GM21786 (cell line): ENCODE measurements at regions not wholly inside any gene's neighbourhood (a gene's known extent, or its start where the extent isn't known, plus 50 kb on each side); places are given as distances from the start of the nearest gene placed in this dataset.
"Not testable (repeated sequence)": the region's sequence is repeated elsewhere in the genome, so short reads cannot be mapped to it uniquely, and the experiment has no call there.

Experiments used
- ATAC-seq: cut with Tn5 transposase; IDR thresholded peaks from one replicate; pipeline ENCODE4 v1.9.1; 2021; ENCODE audit not compliant: unreplicated experiment

DNA sequence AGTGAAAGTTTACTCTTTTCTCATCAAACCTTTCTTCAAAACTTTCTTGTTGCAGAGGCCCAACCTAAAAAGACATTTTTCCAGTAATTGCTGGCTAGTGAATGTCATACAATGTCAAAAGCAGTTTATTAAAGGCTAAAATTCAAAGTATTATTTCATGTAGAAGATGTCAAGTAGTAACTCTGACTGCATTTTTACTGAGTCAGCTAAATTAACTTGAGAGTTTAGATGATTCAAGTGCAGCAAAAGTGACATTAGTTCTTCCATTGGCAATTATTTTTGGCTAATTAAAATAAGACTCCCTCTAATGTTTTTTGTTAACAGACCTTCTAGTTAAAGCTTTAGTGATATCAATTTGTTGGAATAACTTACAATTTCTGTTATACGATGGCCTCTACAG, 1438.5 kb downstream of the GRIK2 start:
- no peak for ATAC-seq

DNA sequence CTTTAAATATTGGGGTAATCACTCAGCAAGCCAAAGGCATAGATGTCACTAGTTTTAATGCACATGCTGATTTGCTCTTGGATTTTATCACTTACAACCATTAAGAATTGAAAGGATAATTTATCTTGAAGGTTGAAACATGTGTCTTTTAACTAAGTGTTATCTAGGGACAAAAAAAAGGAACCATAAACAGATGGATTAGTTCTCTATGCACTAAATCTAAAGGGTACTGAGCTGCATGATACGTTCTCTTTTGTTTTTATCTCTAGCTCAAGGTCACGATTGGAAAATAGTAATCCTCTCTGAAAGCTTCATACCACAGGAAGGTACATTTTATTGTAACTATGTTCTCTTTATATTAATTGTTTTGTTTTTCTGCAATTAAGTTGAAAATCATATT, 1426.6 kb downstream of the GRIK2 start:
- ATAC-seq: no peak

DNA sequence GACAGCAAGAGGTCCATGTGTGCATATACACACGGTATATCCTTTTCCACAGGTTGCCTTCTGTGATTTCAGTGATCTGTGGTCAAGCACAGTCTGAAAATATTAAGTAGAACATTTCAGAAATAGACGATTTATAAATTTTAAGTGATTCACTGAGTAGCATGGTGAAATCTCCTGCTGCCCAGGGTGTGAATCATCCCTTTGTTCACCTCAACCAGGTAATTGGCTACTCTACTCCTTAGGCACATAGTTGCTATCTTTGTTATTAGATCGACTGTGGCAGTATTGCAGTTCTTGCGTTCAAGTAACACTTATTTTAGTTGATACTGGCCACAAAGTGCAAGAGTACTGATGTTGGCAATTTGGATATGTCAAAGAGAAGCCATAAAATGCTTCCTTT, 1421.7 kb downstream of the GRIK2 start:
- no peak for ATAC-seq

DNA sequence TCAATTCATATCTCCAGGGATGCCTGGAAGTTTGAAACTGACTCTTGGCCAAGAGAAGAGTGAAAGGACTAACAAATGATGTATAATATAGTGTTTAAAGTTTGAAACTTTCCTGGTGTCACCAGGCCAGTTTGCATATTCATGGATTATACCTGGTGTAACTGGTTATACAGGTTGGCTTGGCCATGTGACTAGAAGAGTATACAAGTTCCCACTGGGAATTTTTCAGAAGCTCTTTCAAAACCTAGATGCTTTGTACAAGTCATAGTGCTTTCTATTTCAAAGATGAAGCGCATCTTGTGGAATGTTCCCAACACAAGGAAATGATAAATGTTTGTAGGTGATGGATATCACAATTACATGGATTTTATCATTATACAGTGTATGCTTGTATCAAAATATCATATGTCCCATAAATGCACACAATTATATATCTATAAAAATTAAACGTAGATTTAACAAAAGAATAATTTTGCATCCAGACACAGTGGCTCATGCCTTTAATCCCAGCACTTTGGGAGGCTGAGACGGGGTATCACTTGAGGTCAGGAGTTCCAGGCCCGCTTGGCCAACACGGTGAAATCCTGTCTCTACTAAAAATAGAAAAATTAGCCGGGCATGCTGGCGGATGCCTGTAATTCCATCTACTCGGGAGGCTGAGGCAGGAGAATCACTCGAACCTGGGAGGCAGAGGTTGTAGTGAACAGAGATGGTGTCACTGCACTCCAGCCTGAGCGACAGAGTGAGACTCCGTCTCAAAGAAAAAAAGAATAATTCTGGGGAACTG, 1420.2 kb downstream of the GRIK2 start:
- no peak for ATAC-seq

DNA sequence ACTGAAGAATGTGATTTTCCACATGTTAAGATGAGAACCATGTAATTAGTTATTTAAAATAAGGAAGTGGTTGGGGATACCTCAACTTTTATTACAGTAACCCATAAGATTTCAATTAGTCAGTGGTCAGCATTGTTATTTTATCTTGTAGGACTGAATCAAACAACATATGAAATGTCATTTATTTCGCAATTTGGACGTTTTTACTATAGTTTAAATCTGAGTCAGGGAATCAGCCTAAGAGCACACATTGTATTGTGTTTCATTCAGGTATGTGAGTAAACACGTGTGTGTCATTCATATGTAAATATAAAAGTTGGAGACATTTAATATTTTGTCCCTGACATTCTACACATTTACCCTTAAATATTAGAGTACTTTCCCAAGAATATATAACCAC, 1418.7 kb downstream of the GRIK2 start:
- ATAC-seq: no peak

DNA sequence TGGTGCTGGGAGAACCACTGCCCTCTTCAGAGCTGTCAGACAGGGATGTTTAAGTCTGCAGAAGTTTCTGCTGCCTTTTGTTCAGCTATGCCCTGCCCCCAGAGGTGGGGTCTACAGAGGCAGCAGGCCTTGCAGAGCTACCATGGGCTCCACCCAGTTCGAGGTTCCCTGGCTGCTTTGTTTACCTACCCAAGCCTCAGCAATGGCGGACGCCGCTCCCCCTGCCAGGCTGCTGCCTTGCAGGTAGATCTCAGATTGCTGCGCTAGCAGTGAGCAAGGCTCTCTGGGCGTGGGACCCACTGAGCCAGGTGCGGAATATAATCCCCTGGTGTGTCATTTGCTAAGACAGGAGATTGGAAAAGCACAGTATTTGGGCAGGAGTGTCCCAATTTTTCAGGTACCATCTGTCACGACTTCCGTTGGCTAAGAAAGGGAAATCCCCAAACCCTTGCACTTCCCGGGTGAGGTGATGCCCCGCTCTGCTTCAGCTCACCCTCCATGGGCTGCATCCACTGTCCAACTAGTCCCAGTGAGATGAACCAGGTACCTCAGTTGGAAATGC, 1415.5 kb downstream of the GRIK2 start:
- ATAC-seq: not testable (repeated sequence)

DNA sequence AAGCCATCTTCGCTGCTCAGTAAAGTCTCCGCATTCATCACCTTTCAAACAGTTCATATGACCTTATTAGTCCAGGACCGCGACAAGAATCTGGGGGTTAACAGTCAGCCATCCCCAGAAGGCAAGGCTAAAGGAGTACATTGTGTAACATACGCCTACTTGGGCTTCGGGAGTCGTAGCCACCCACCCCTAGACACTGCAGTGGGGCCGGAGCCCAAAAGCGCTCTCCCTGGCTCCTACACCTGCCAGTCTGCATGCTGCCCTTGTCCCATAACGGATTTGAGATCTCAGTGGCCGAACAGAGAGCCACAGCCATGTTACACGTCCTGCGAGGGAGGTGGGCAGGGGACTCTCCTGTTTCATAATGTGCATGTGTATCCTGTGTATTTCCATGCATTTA, 1405.5 kb downstream of the GRIK2 start:
- no peak for ATAC-seq

DNA sequence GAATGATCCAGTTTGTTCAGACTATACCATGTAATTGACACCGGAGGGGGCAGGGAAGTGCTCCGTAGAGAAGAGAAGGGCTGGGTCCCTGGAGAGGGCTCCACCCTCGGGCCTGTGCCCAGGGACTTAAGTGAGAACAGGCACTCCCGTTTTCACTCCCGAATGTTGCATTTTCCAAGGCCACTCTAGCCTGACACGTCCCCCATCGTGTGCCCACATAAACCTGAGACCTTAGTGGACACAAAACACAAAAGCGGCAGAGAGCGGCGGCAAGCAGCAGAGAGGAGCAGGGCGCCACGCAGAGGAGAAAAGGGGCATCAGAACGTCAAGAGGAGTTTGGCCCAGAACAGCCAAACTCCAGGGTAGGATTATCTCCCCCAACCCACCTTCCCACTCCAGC, 1405.1 kb downstream of the GRIK2 start:
- no peak for ATAC-seq

DNA sequence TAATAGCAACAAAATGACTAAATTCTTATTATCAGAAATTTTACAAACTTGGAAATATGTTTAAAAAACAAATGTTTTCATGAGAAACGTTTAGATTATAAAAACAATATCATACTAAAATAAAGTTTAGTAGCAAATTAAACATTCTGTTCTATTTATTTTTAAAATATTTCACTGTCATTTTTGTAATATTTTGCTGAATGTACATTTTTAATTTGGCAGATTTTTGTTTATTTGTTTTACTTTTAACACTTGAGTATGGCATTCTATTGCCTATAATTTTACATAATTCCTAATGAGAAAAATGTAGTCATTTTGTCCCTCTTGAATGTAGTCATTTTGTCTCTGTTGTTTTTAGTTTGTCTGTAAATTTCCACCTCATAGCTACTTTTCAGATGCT, 1400.2 kb downstream of the GRIK2 start:
- no peak for ATAC-seq

DNA sequence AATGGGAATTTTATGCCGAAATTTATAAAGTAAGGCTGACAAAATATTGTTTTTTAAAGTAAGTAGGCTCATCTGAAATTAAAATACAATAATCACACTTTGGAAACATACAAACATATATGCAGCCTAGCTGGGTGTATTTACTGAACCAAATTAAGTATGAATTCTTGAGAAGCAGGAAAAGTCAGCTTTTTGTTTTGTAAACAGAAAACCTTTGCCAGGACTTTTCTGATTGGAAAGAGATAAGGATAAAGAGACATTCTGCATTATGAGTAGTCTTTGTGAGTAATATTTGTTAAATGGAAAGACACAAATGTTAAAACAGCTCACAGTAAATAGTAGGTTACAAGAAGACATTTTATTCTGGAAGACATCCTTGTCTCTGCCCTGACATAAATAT, 1380.8 kb downstream of the GRIK2 start:
- no peak for ATAC-seq

DNA sequence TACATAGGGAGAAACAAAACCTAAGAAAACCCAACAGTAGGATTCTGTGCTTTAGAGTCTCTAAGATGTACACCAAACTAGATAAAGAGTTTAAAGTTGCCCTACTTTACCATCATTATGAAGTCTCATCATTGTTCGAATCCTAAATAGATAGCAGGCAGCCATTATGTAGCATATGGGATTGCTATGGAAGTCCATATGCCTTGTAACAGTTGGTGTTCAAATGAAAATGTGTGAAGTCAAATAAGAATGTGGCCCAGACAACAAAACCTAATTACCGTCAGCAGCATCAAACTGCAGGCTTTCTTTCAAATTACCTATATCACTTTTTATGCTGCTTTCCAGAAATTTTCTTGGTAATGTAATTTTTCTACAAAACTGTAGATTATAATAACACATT, 1380.1 kb downstream of the GRIK2 start:
- no peak for ATAC-seq

DNA sequence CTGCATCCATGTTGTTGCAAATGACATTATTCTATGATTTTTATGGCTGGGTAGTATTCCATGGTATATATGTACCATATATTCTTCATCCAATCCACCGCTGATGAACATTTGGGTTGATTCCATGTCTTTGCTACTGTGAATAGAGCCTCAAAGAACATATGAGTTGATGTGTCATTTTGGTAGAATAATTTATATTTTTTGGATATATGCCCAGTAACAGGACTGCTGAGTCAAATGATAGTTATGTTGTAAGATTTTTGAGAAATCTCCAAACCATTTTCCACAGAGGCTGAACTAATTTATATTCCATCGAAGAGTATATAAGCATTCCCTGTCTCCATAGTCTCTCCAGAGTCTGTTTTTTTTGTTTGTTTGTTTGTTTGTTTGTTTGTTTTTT, 1373.5 kb downstream of the GRIK2 start:
- no peak for ATAC-seq

DNA sequence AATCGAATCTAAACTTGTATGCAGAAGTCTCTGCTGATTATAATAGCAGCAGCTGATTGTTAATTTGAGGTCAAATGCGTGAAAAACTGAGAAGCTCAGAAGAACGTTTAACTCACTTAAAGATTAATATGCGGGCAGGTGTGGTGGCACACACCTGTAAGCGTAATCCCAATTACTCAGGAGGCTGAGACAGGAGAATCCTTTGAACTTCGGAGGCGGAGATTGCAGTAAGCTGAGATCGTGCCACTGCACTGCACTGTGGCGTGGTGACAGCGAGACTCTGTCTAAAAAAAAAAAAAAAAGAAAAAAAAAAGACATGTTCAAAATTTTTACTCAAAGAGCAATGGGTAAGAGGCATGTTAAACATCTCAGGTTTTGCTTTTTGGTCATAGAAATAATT, 1370.8 kb downstream of the GRIK2 start:
- no peak for ATAC-seq

DNA sequence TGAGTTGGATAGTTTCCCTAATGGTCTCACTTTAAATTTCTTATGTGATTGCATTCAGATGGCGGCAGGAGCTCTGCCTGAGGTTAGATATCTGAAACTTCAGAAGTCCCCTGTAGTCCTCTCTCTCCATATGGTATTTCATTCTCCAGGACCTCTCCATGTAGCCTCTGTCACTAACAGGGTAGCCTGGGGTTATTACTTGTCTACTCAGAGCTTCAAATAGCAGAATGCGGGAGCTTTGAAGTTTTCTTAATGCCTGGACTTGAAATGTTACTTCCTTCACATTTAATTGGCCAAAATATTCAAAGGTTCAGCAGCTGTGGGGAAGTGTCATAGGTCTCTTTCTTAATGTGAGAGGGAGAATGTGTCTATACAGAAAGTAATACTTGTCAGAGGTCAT, 1370.4 kb downstream of the GRIK2 start:
- ATAC-seq: no peak

DNA sequence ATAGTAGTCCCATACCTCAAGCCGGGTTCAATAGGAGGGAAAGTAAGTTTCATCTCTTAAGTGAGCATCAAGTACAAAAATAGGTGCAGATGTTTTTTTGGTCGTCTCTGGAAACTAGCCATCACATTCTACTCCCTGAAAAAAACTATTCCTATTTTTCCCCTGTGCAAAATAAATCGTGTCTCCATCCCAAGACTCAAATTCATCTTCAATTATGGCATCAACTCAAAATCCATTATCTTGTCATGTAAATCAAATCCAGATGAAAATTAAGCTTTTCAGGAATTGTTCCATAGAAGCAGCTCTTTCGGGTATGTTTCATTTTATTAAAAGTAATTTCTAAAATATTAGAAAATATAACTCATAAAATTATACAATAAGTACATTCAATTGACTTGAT, 1368.4 kb downstream of the GRIK2 start:
- ATAC-seq: no peak

DNA sequence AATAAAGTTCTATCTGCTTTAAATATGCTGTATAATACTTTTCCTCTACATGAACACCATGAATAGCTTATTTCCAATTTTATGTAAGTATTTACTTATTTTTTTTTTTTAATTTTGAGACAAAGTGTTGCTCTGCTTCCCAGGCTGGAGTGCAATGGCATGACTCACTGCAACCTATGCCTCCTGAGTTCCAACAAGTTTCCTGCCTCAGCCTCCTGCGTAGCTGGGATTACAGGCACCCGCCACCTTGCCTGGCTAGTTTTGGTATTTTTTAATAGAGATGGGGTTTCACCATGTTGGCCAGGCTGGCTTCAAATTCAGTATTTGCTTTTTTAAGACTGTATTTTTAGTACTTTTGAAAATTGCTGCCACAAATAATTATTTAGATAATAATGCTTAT, 1365.9 kb downstream of the GRIK2 start:
- ATAC-seq: no peak

DNA sequence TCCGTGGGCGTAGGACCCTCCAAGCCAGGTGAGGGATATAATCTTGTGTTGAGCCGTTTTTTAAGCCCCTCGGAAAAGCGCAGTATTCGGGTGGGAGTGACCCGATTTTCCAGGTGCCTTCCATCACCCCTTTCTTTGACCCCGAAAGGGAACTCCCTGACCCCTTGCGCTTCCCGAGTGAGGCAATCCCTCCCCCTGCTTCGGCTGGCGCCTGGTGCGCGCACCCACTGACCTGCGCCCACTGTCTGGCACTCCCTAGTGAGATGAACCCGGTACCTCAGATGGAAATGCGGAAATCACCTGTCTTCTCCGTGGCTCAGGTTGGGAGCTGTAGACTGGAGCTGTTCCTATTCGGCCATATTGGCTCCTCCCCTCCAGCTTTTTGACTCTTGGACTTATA, 1365.0 kb downstream of the GRIK2 start:
- not testable (repeated sequence) for ATAC-seq

DNA sequence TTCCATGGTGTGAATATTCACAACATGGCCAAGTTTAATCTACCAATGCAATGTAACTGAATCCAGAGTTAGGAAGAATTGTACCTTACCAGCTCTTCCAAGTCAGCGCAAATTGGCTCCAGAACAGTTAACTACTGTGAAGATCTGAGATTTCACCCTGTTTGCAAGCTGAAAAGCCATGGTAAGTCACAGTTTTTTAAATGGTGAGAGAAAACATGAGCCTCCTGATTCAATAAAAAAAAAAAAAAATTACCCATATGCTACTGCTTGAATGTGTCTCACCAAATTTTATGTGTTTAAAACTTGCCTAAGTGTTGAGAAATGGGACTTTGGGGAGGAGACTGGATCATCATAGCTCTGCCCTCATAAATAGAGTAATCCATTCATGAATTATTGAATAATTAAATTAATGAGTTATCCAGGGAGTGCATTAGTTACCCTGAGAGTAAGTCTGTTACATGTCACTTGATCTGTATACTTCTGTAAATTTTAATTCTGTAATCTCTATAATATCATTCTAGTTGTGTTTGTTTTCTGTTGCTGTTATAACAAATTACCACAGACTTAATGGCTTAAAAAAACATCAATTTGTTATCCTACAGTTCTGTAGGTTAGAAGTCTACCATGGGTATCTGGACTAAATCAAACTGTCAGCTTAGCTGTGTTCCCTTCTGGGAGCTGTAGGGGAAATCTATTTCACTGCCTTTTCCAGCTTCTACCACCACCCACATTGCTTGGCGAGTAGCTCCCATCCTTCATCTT, 1355.9 kb downstream of the GRIK2 start:
- ATAC-seq: no peak

DNA sequence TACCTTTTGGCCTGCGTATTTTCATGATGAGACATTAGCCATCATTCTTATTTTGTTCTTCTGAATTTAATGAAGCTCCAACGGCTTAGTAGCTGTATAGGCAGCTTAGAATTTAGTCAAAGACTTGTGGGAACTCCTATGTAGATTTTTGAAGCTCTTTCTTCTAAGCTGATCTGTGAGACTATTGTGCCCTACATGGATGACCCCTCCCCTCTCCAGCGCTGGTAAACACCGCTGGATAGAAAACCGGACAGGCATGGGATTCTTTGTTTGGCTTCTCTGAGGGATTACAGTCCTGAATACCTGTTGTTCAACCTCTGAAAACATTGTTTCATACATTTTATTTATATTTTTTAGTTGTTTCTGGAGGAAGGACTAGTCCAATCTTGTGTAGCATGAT, 1353.4 kb downstream of the GRIK2 start:
- no peak for ATAC-seq

DNA sequence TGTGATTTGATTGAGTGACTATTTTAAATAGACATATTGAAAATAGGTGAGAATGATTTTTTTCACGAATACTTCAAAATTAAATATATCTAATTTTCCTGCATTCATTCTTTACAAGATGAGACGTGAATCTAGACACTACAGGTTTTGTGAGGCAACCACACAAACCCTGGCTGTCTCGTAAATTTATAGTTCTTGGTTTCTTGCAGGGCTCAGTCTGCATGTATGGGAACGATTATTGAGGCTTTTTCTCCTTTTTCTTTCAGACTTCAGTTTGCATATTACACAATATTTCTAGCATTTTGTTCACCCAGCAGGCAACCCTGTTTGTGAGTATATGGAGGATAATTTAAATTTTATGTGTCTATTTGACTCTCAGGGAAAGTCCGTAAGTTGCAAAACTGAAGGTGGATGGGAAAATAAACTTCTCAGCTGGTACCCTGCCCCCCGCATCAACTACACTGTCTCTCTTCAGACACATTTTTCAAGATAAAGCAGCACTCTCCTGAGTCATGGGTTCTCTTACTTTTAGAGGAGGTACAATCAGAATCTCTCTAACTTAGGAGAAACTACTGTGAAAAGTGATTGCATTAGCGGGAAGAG, 1349.3 kb downstream of the GRIK2 start:
- ATAC-seq: no peak

DNA sequence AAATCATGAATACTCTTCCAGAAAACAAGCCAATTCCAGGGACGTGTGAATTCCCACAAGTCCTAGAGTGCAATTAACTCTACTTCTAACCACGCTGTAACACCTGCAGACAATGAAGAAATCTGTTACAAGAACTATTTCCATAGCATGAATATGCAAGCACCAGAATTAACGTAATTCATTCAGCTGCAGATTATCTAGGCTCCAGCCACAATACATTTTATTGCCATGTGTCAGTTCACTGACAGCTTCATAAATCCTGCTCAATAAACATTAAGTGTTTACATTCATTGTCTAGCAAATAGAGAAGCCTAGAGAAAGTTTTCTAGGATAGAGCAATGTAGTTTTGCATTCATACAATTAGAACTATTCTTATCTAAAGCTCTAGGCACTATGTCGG, 1348.5 kb downstream of the GRIK2 start:
- no peak for ATAC-seq

DNA sequence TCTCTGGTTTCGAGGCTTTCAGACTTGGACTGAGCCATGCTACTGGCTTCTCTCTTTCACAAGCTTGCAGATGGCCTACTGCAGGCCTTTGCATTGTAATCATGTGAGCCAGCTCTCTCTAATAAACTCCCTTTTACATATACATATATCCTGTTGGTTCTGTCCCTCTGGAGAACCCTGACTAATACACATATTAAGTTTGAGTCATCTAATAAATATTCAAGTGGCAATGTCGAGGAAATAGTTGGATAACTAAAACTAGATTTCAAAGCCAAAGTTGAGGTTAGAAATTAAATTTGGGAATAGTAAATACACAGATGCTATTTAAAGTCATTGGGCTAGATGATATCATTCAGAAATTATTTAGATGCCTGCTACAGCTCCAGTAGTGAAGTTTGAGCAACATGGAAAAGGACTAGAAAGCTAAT, 1343.4 kb downstream of the GRIK2 start:
- ATAC-seq: no peak
